ENCODE measurements at regions not wholly inside any gene's neighbourhood (a gene's known extent, or its start where the extent isn't known, plus 50 kb on each side); places are given as distances from the start of the nearest gene placed in this dataset.

GRCh38 chr2:2574401-2575180, 243.5 kb upstream of the MYT1L start:
- DNase-seq, result no peak

- peak; percentile 7 for DNase-seq
Observed at GRCh38 chr2:2573658-2574293, 242.7 kb upstream of the MYT1L start.

GRCh38 chr2:2573205-2573604, 242.1 kb upstream of the MYT1L start:
- DNase-seq, result no peak

GRCh38 chr2:2572393-2573204, 241.5 kb upstream of the MYT1L start:
- DNase-seq, result no peak

- DNase-seq, result no peak
Observed at GRCh38 chr2:2571301-2572150, 240.5 kb upstream of the MYT1L start.

- DNase-seq, result no peak
Observed at GRCh38 chr2:2570871-2571270, 239.8 kb upstream of the MYT1L start.

- DNase-seq, result no peak
Observed at GRCh38 chr2:2570360-2570759, 239.3 kb upstream of the MYT1L start.

GRCh38 chr2:2569836-2570235, 238.8 kb upstream of the MYT1L start:
- no peak for DNase-seq

- no peak for DNase-seq
Observed at GRCh38 chr2:2569306-2569705, 238.2 kb upstream of the MYT1L start.

GRCh38 chr2:2568411-2568810, 237.3 kb upstream of the MYT1L start:
- DNase-seq, result no peak

GRCh38 chr2:2567776-2568175, 236.7 kb upstream of the MYT1L start:
- DNase-seq, result no peak

- DNase-seq, result no peak
Observed at GRCh38 chr2:2566396-2567323, 235.6 kb upstream of the MYT1L start.

GRCh38 chr2:2565671-2566070, 234.6 kb upstream of the MYT1L start:
- no peak for DNase-seq

GRCh38 chr2:2564300-2565078, 233.4 kb upstream of the MYT1L start:
- DNase-seq, result no peak

- DNase-seq, result no peak
Observed at GRCh38 chr2:2563309-2563860, 232.3 kb upstream of the MYT1L start.

- DNase-seq, result no peak
Observed at GRCh38 chr2:2562867-2563266, 231.8 kb upstream of the MYT1L start.

- no peak for DNase-seq
Observed at GRCh38 chr2:2561346-2562095, 230.4 kb upstream of the MYT1L start.

- DNase-seq, result no peak
Observed at GRCh38 chr2:2560374-2561015, 229.4 kb upstream of the MYT1L start.

- DNase-seq, result no peak
Observed at GRCh38 chr2:2558476-2558875, 227.4 kb upstream of the MYT1L start.
